ENCODE measurements at regions not wholly inside any gene's neighbourhood (a gene's known extent, or its start where the extent isn't known, plus 50 kb on each side); places are given as distances from the start of the nearest gene placed in this dataset.
A peak's percentile ranks its signal among the peaks of the same experiment; 100 is the strongest.
"Not testable (repeated sequence)": the region's sequence is repeated elsewhere in the genome, so short reads cannot be mapped to it uniquely, and the experiment has no call there.

DNA sequence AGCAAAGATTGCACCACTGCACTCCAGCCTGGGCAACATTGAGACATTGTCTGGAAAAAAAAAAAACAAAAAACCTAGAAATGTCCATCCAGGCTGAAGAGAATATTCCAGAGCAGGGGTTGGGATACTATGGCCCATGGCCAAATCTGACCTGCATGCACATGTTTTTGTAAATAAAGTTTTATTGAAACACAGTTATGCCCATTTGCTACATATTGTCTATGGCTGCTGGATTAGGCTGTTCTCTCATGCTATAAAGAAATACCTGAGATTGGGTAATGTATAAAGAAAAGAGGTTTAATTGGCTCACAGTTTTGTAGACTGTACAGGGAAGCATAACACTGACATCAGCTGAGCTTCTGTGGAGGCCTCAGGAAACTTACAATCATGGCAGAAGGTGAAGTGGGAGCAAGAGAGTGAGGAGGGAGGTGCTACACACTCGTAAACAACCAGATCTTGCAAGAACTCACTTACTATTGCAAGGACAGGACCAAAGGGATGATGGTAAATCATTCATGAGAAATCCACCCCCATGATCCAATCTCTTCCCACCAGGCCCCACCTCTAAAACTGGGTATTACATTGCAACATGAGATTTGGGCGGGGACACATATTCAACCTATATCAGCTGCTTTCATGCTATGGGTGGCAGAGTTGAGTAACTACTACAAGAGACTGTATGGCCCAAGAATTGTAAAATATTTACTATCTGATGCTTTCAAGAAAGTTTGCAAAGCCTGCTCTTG is 137.8 kb upstream of the ROPN1B start:
- not testable (repeated sequence) for DNase-seq

DNA sequence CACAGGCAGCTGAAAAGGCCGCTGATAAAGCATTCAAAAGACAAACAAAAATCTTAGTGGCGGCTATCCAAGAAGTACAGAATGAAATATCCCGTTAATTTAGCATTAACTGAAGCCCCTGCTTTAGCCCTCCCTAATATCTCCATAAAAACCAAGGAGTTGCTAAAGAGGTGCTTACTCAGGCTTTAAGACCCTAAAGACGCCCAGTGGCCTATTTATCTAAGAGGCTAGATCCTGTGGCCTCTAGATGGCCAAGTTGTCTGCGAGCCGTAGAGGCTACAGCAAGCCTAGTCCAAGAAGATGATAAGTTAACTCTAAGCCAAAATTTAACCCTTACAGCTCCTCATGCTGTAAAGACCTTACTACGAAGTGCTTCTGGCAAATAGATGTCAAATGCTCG is 133.4 kb upstream of the ROPN1B start:
- not testable (repeated sequence) for DNase-seq

DNA sequence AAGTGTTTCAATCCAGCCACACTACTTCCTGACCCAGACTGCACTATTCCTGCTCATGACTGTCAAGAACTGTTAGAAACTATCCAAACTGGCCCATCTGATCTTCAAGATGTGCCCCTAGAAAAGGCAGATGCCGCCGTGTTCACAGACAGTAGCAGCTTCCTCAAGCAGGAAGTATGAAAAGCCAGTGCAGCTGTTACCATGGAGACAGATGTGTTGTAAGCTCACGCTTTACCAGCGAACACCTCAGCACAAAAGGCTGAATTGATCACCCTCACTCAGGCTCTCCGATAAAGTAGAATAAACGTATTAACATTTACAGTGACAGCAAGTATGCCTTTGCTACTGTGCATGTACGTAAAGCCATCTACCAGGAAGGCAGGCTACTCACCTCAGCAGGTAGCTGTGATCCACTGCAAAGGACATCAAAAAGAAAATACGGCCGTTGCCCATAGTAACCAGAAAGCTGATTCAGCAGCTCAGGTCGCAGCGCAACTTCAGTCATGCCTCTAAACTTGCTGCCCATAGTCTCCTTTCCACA is 132.9 kb upstream of the ROPN1B start:
- not testable (repeated sequence) for DNase-seq

DNA sequence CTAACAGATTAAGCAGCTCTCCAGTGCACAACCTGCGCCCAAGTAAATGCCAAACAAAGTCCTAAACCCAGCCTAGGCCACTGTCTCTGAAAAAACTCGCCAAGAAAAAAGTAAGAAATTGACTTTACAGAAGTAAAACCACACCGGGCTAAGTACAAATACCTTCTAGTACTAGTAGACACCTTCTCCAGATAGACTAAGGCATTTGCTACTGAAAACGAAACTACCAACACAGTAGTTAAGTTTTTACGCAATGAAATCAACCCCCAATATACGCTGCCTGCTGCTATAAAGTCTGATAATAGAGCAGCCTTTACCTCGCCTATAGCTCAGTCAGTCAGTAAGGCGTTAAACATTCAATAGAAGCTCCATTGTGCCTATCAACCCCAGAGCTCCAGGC is 132.2 kb upstream of the ROPN1B start:
- not testable (repeated sequence) for DNase-seq

DNA sequence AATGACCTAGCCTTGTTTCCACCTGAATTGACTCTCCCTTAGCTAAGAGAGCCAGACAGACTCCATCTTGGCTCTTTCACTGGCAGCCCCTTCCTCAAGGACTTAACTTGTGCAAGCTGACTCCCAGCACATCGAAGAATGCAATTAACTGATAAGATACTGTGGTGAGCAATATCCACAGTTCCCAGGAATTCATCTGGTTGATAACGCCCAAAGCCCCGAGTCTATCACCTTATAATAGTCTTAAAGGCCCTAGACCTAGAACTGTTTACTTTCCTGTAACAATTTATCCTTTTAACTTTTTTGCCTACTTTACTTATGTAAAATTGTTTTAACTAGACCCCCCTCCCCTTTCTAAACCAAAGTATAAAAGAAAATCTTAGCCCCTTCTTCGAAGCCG is 130.1 kb upstream of the ROPN1B start:
- DNase-seq, result not testable (repeated sequence)

DNA sequence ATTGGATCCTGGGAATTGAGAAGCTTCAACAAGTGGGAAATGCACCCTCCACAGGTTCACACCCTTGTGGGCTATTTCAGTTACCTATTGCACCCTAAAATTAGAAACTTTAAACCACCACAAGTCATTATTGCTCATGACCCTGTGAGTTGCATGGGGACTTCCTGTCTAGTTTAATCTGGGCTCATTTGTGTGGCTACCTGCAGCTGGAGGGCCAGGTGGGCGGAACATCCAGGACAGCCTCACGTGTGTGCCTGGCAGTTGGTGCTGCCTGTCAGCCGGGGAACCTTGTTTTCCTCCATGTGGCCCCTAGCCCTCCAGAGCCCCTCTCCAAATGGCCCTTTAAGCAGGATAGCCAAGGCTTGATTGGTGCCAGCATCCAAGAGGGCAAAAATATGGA is 128.5 kb upstream of the ROPN1B start:
- DNase-seq, result not testable (repeated sequence)

DNA sequence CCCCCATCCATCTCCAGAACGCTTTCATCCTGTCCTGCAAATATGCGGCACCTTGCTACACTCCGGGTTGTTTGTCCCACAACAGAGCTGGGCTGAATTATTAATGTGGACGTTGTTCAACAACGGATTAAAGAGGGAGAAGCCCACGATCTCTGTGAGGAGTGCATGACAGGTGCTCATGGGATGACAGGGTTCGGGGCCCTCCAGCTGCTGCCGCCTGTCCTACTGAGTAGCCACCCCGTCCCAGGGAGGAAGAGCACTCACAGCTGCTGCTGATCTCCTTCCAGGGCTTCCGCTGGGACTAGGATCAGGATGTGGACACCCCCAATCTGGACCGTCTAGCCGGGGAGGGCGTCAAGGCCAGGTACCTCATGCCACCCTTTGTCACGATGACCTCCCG is 121.0 kb upstream of the ROPN1B start:
- DNase-seq, result peak; percentile 50

DNA sequence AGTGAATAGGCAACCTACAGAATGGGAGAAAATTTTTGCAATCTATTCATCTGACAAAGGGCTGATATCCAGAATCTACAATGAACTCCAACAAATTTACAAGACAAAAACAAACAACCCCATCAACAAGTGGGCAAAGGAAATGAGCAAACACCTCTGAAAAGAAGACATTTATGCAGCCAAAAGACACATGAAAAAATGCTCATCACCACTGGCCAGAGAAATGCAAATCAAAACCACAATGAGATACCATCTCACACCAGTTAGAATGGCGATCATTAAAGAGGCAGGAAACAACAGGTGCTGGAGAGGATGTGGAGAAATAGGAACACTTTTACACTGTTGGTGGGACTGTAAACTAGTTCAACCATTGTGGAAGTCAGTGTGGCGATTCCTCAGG is 114.0 kb upstream of the ROPN1B start:
- DNase-seq, result not testable (repeated sequence)

DNA sequence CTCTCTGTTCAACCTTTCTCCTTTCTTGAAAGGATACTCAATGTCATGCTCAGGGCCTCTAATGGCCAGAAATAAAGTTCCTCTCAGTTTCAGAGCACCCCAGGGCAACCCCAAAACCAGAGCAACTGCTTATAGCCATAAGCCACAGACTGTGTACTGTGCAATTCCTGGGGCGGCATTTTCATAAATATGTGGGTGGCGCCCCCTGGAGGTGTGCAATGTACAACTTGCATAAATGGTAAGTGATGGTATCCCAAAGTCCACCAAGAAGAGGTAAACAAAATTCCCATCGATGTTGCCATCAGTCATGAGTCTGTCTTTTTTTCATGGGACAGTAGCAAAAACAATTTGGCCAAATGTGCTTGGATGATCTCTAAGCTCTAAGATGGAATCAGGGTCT is 108.4 kb upstream of the ROPN1B start:
- not testable (repeated sequence) for DNase-seq

DNA sequence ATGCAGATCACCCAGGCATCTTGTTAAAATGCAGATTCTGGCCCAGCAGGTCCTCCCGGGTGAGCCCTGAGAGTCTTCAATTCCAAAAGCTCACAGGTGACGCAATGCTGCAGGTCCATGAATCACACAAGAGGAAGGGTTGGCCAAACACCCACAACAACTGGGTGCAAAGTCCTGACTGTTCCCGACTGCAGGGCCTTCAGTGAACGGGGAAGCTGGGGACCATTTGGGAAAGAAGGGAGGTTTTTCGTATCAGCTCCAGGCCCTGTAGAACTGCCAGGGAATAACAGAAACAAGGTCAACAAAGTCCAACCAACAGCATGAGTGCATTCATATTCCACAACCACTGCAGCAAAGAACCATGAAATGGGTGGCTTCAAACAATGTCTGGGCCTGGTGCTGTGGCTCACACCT is 106.1 kb upstream of the ROPN1B start:
- DNase-seq, result not testable (repeated sequence)

DNA sequence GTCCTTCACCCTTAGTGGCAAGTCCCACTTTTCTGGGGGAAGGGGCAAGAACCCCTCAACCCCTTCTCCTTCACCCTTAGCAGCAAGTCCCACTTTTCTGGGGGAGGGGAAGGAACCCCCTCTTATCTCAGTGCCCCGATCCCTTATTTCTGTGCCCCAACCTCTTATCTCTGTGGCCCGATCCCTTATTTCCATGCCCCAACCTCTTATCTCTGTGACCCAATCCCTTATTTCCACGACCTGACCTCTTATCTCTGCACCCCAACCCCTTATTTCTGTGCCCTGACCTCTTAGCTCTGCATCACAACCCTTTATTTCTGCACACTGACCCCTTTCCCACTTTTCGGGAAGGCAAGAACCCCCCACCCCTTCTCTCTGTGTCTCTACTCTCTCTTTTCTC is 104.4 kb upstream of the ROPN1B start:
- DNase-seq, result not testable (repeated sequence)

DNA sequence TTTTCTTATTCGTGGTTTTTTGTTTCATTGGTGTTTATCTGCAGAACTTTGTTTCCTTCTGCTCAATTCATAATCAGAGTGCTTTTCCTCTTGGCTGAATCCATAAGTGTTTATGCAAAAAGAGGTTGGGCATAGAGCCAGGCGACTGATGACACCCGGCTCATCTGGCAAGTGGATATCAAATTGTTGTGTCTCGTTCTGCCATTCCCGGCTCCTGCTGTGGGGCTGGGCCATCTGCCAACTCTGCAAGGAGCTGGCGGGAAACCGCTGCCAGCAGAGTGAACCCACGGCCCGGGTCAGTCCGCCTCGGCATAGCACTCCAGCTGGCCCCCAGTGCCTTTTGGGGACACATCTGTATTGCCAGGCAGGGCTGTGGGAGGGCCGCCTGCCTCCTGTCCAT is 83.0 kb upstream of the ROPN1B start:
- DNase-seq, result peak; percentile 76

DNA sequence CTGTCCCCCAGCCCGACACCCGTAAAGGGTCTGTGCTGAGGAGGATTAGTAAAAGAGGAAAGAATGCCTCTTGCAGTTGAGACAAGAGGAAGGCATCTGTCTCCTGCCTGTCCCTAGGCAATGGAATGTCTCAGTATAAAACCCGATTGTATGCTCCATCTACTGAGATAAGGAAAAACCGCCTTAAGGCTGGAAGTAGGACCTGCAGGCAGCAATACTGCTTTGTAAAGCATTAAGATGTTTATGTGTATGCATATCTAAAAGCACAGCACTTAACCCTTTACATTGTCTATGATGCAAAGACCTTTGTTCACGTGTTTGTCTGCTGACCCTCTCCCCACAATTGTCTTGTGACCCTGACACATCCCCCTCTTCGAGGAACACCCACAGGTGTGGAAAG is 69.8 kb upstream of the ROPN1B start:
- not testable (repeated sequence) for DNase-seq

DNA sequence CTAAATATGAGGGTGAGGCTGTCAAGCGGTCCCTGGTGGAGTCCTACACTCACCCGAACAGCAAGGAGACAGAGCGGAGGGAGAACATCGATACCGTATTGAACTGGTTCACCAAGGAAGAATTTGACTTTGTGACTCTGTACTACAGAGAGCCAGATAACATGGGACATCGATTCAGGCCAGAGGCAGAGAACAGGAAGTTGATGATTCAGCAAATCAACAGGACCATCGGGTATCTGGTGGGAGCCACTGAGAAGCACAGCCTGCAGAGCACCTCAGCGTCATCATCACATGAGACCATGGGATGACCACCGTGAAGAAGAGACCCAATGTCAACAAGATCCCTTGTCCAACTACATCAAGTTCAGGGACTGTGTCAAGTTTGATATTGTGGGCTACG is 67.5 kb upstream of the ROPN1B start:
- not testable (repeated sequence) for DNase-seq

DNA sequence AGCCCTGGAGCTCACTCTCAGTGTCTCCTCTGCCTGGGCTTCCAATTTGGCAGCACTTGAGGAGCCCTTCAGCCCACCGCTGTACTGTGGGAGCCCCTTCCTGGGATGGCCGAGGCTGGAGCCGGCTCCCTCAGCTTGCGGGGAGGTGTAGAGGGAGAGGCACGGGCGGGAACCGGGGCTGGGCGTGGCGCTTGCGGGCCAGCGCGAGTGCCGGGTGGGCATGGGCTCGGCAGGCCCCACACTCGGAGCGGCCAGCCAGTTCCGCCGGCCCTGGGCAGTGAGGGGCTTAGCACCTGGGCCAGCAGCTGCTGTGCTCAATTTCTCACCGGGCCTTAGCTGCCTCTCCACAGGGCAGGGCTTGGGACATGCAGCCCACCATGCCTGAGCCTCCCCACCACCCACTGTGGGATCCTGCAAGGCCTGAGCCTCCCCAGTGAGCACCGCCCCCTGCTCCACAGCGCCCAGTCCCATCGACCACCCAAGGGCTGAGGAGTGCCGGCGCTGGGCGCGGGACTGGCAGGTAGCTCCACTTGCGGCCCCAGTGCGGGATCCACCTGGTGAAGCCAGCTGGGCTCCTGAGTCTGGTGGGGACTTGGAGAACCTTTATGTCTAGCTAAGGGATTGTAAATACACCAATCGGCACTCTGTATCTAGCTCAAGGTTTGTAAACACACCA is 65.1 kb upstream of the ROPN1B start:
- DNase-seq, result not testable (repeated sequence)

DNA sequence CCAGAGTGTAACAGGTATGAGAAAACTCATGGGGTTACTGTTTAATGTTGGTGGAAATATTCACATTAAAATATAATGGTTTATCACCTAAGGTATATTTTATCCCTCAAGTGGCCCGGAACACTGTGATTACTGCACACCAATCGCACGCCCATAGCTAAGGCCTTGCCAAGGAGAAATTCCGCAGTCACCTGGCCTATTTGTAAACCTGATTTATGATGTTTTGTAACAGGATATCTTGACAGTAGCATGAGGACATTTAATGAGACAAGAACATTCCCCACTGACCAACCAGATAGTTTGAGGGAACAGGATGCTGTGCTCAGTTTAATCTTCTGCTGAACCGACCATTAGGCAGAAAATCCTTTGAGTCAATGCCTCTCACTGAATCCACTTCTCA is 61.7 kb upstream of the ROPN1B start:
- DNase-seq, result not testable (repeated sequence)

DNA sequence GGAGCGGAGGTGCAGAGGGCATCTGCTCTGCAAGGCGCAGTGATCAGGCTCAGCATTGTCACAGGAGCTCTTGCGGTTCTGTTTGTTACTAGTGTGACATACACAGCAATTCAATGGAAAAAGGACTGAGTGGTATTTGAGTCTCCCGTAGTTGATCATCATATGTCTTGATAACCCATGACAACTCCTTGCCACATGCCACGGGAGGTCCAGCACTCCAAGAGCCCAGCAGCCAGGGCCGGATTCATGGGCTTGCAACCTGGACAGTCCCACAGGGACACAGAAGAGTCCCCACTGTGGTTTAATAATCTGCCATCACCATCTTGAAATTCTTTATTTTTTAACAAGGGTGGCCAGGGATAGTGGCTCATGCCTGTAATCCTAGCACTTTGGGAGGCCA is 58.1 kb upstream of the ROPN1B start:
- not testable (repeated sequence) for DNase-seq

DNA sequence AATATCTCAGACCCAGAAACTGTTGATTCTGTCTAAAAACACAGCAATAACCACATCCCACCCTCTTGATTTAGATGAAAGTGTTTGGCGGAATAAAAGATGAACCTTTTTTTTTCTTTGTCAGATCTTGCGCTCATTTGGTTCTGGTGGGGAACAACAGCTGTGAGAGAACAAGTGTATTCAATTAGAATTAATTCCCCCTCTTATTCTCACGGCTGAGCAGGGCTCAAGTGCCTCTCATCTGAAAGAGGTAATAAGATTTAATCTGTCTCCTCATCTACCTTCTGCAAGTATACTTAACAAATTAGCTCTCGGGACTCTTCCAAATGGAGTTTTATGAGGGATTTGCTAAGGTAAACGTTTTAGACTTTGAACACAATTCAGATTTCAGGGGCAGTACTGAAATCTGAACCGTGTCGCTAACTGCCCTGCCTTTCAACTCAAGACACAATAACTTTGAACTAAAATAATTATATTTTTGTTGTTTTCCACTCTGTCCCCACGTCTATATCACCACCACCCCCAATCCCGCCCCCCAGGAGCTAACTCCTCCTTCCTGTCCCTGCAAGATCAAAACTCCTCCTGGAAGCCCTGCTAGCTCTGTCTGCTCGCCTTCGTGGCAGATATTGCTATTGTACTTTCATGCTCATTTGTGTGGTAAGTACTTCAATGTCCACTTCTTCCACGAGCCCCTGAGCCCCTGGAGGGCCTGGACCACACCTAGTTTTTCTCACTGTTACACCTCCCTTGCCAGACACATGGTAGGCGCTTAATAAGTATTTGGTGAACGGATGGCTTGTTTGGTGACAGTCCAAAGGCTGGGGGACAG is 54.2 kb upstream of the ROPN1B start:
- DNase-seq, result peak; percentile 33

DNA sequence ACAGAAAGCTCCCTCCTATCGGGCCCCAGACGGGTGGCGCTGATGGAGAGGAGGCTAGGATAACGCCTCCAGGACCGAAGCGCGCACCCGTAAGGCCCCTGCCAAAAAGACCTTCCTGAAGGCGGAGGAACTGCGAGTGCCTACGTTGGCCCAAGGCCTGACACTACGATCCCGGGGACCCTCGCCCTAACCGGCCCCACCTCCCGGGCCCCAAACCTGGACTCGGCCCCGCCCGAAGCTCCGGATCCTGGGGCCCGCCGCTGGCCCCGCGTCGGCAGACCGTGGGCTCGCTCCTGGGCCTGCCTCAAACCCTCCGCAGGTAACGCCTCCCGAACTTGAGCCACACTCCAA is 53.6 kb upstream of the ROPN1B start:
- peak; percentile 55 for DNase-seq

DNA sequence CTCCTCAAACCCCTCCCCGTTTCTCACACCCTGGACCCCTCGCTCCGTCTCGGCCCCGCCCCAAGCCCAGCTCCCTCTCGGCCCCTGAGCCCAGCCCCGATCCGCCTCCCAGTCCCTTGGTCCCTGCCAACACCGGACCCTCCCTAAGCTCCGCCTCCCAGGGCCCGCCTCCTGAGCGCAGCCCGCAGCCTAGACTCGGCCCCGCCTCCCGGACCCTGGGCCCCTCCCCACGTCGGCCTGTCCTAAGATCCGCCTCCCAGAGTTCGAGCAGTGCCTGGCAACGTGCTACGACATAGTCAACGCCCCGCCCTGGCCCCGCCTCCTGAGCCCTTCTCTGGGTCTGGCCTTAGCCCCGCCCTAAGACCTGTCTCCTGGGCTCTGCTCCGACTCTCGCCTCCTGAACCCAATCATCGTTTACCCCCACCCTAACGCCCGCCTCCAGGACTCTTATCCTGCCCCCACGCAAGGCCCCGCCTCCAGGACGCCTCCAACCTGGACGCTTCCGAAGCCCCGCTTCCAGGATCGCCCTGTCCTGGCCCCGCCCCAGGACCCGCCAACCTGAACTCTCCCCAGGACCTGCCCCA is 53.1 kb upstream of the ROPN1B start:
- DNase-seq, result peak; percentile 100

DNA sequence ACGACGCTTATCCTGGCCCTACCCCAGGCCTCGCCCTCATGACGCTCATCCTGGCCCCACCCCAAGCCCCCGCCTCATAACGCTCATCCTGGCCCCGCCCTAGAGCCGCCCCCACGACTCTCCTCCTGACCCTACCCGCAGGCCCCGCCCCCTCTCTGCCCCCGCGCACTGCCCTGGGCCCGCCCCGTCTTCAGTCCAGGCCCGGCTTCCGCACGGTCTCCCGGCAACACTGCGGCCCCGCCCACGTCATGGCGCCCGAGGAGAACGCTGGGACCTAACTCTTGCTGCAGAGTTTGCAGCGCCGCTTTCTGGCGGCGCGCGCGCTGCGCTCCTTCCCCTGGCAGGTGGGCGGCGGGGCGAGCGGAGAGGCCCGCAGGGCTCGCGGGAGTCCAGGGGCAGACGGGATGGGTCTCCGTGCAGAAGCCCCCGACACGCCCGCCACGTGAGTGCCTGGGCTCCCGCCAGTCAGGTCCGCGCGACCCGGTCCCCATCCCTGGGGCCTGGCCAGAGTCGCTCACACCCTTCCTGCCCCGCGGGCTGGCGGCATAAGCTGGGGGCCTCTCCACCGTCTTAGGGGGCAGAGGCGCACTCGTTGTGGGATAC is 52.5 kb upstream of the ROPN1B start:
- peak; percentile 99 for DNase-seq

DNA sequence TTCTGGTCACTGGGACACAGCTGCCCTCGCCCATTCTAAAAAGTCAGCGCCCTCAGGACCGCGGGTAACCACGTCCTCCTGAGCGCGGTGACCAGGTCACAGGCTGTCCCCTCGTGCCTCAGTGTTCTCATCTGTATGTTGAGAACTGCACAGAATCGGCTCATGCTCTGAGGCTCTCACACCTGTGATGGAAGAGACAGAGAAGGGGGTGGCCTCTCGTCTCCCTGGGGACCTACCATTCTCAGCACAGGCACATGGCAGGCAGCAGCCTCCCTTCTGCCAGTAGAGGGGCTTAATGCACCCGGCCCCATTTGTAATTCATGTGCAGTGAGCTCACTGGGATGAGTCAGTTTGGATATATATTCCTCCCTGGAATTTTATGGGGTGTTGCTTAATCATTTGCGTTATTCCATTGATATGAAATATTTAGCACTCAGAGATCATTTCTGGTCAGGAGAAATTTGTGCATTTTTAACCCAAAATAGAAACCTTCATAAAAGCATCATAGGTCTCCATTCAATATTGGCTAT is 51.9 kb upstream of the ROPN1B start:
- not testable (repeated sequence) for DNase-seq

Measured in right hindlimb (tissue), 1 donor.